Stomach (tissue), 8 donors: ENCODE measurements at regions not wholly inside any gene's neighbourhood (a gene's known extent, or its start where the extent isn't known, plus 50 kb on each side); places are given as distances from the start of the nearest gene placed in this dataset.

Source experiments
- DNase-seq, 2 donors: peaks; one replicate each; pipeline versions ENCODE4 v3.0.0 to v3.0.0-alpha.2; 2013 to 2019
- H3K27ac ChIP-seq, 5 donors: fragments of 200-600 bp in 4 of 5; sonication (generic) in 4 of 5; one replicate each; pipeline ENCODE4 v1.5.1; 2013 to 2019; ENCODE audit warnings: mild to moderate bottlenecking in 1 of 5, moderate library complexity in 1 of 5
- H3K27me3 ChIP-seq, 3 donors: fragments of 200-600 bp; sonication (generic); one replicate each; pipeline ENCODE4 v1.5.1; 2017 to 2019; ENCODE audit warnings: mixed run types in 1 of 3
- H3K36me3 ChIP-seq, 4 donors: fragments of 200-600 bp; sonication (generic); 1 replicate in 3 of 4; 2 replicates in 1 of 4; pipeline ENCODE4 v1.5.1; 2016 to 2019
- H3K4me1 ChIP-seq, 4 donors: fragments of 200-600 bp; sonication (generic); one replicate each; pipeline ENCODE4 v1.5.1; 2016 to 2019
- H3K4me3 ChIP-seq, 4 donors: fragments of 200-600 bp; sonication (generic) in 3 of 4; one replicate each; pipeline ENCODE4 v1.5.1; 2016 to 2019; ENCODE audit warnings: mild to moderate bottlenecking in 1 of 4
- H3K9me3 ChIP-seq, 4 donors: fragments of 200-600 bp; sonication (generic); one replicate each; pipeline ENCODE4 v1.5.1; 2016 to 2019
- EP300 ChIP-seq: sonication (generic); formaldehyde crosslinking; IDR thresholded peaks from one replicate; pipeline ENCODE4 v1.6.1; 2017; ENCODE audit warnings: antibody characterized with exemption
- POLR2A ChIP-seq, 4 donors: fragments of 450-650 bp; IDR thresholded peaks; one replicate each; pipeline ENCODE4 v1.6.1; 2016; ENCODE audit warnings: antibody characterized with exemption in 4 of 4, control low read depth in 2 of 4, mild to moderate bottlenecking in 1 of 4, moderate library complexity in 1 of 4
- POLR2AphosphoS5 ChIP-seq, 3 donors: sonication (generic); formaldehyde crosslinking; IDR thresholded peaks; one replicate each; pipeline ENCODE4 v1.6.1; 2016; ENCODE audit warnings: antibody characterized with exemption in 3 of 3
- WGBS, 5 donors: extraction: QIAGEN DNeasy Blood & Tissue Kit in 3 of 5; methylation state at CpG; one replicate each; pipeline versions ENCODE4 v1.1.5 to v1.1.7; 2013 to 2018; 5-methylcytosine and 5-hydroxymethylcytosine counted together
- intact Hi-C: fragments of 100-400 bp; cut with DNase I; formaldehyde crosslinking; loops from one replicate; pipeline ENCODE4 v1.15.1; 2023; ENCODE audit warnings: low total_unique reads
- TF ChIP-seq, protein P1 (sequence below), 7 experiments: fragments of 450-650 bp in 4 of 7; fragments of 200-600 bp in 3 of 7; sonication (generic) in 3 of 7; IDR thresholded peaks; one replicate each; pipeline ENCODE4 v1.5.1; 2016 to 2019; ENCODE audit warnings: antibody characterized with exemption in 7 of 7, control low read depth in 2 of 7, mild to moderate bottlenecking in 1 of 7
- donor health status: healthy with polysubstance abuse.
- donor health status: Bipolar disorder and iron deficiency.
- donor health status: healthy.

- peaks cover 0 to 12% (median 0%) of the 10 kb centered on the region in 3 donors for H3K27me3 ChIP-seq
- no peak for TF ChIP-seq POLR2A (IDR thresholded peaks at IDR 0.05)
- TF ChIP-seq POLR2AphosphoS5 (IDR thresholded peaks at IDR 0.05) = no peak
- no peak for TF ChIP-seq EP300
- TF ChIP-seq, protein P1, sequence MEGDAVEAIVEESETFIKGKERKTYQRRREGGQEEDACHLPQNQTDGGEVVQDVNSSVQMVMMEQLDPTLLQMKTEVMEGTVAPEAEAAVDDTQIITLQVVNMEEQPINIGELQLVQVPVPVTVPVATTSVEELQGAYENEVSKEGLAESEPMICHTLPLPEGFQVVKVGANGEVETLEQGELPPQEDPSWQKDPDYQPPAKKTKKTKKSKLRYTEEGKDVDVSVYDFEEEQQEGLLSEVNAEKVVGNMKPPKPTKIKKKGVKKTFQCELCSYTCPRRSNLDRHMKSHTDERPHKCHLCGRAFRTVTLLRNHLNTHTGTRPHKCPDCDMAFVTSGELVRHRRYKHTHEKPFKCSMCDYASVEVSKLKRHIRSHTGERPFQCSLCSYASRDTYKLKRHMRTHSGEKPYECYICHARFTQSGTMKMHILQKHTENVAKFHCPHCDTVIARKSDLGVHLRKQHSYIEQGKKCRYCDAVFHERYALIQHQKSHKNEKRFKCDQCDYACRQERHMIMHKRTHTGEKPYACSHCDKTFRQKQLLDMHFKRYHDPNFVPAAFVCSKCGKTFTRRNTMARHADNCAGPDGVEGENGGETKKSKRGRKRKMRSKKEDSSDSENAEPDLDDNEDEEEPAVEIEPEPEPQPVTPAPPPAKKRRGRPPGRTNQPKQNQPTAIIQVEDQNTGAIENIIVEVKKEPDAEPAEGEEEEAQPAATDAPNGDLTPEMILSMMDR (IDR thresholded peaks at IDR 0.05) = no peak
- intact Hi-C loops = no loop called here
- H3K4me3 ChIP-seq = no peak overlapping the region
- H3K36me3 ChIP-seq = no peaks in the 10 kb centered on the region
- WGBS, 5 donors = 79 to 89% (median 85%) methylated on average over 14 of the region's 14 CpGs
- H3K4me1 ChIP-seq = no peaks in the 10 kb centered on the region
- no peak overlapping the region for H3K27ac ChIP-seq
- no peaks in the 10 kb centered on the region for H3K9me3 ChIP-seq
- DNase-seq = no peak
Measured at GRCh38 chr2:397521-397920, 109.6 kb upstream of the ALKAL2 start.

DNA sequence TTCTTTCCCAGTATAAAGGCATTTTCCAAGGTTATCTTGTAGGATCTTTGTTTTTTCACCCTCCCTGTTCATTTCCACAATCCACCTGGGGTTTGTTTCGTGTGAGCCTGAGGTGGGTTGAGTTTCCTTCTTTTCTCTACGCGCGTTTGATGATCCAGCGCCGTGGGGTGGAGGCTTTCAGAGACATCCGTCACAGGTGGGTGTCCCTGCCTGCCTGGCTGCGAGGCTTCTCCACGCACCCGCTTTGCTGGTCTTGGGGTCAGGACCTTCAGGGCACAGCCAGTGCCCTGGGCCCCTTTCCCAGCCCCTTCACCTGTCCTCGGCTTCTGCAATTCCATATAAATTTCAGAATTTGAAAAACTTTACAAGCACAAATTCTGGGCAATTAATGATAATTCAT is 109.0 kb upstream of the ALKAL2 start:
- Histone ChIP-seq H3K9me3 (no peaks in the 10 kb centered on the region), H3K4me3 (no peak overlapping the region), H3K36me3 (no peaks in the 10 kb centered on the region), H3K27ac (no peak overlapping the region), H3K4me1 (no peaks in the 10 kb centered on the region), H3K27me3 (peaks cover 0 to 18% (median 0%) of the 10 kb centered on the region in 3 donors)
- TF ChIP-seq, protein P1 (IDR thresholded peaks at IDR 0.05) = no peak
- TF ChIP-seq POLR2A (IDR thresholded peaks at IDR 0.05) = no peak
- TF ChIP-seq EP300 = no peak
- TF ChIP-seq POLR2AphosphoS5 (IDR thresholded peaks at IDR 0.05) = no peak
- 77 to 87% (median 81%) methylated on average over 11 of the region's 11 CpGs for whole genome bisulfite sequencing, 5 donors
- DNase-seq = no peak
- intact Hi-C loops = no loop called here

DNA sequence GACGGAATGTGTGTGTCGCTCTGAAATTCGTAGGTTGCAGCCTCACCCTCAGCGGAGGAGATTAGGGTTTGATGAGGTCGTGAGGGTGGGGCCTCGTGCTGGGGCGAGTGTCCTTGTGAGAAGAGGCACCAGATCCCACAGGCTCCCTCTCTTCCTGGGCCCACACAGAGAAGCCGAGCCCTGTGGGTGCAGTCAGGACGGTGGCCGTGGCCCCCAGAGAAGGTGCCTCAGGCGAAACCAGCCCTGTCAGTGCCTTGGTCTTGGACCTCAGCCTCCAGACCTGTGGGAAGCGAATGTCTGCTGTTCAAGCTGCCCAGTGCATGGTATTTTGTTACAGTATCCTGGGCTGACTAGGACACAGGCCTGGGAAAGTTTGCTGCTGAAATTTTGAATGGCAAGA is 108.0 kb upstream of the ALKAL2 start:
- intact Hi-C loops = no loop called here
- Histone ChIP-seq H3K9me3 (no peaks in the 10 kb centered on the region), H3K27ac (no peak overlapping the region), H3K27me3 (peaks cover 0 to 23% (median 0%) of the 10 kb centered on the region in 3 donors), H3K4me1 (no peaks in the 10 kb centered on the region), H3K4me3 (no peak overlapping the region), H3K36me3 (no peaks in the 10 kb centered on the region)
- TF ChIP-seq, protein P1 (IDR thresholded peaks at IDR 0.05) = no peak
- no peak for TF ChIP-seq POLR2AphosphoS5 (IDR thresholded peaks at IDR 0.05)
- no peak for TF ChIP-seq POLR2A (IDR thresholded peaks at IDR 0.05)
- TF ChIP-seq EP300 = no peak
- 66 to 75% (median 72%) methylated on average over 9 to 12 of the region's 12 CpGs for WGBS, 5 donors
- no peak for DNase-seq

DNA sequence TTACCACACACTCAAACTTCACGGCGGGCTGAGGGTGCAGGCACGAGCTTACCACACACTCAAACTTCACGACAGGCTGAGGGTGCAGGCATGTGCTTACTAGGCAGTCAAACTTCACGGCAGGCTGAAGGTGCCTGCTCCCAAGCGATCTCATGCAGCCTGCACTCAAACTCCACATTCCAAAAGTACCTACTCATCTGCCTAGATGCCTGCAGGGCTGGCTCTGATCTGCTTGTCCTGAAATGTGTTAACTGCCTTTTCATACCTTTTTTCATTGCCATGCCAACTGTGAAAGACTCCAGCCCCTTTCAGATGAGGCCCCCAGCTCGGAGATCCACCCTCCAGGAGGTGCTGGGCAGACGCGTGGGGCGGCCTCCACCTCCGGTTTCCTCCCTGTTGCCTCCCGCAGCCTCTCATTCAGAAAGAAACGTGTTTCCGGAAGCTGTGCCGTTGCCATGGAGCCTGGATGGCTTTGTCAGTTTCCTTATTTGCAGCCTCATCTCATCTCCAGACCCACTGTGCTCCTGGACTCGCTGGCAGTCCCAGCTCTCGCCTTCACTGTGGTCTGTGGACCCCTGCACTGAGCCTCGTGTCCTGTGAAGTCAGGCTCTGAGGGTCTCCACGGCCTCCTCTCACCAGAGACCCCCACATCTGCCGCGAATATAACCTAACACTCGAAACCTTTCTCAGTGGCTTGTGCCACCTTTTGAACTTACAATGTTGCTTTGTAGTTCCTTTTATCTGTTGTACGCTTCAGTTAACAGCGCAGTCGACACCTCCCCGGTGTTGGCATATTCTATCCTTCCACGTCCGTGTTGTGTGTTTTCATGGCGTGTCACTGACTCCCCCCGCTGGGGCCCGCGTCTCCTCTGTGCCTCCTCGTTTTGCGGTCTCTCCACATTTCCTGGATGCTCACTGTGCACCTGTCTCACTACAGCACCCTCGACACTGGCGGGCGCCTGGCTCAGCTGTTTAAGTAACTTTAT is 106.1 kb upstream of the ALKAL2 start:
- intact Hi-C loops = no loop called here
- WGBS, 5 donors = 63 to 74% (median 68%) methylated on average over 36 to 37 of the region's 37 CpGs
- Histone ChIP-seq H3K27me3 (peaks cover 0 to 23% (median 0%) of the 10 kb centered on the region in 3 donors), H3K4me1 (no peaks in the 10 kb centered on the region), H3K9me3 (no peaks in the 10 kb centered on the region), H3K27ac (no peak overlapping the region), H3K4me3 (no peak overlapping the region), H3K36me3 (no peaks in the 10 kb centered on the region)
- TF ChIP-seq EP300 (no peak), POLR2A (IDR thresholded peaks at IDR 0.05) (no peak), POLR2AphosphoS5 (IDR thresholded peaks at IDR 0.05) (no peak)
- TF ChIP-seq, protein P1 (IDR thresholded peaks at IDR 0.05) = no peak
- peak in 1 of 2 donors; percentile 58 for DNase-seq
